ENCODE measurements at regions not wholly inside any gene's neighbourhood (a gene's known extent, or its start where the extent isn't known, plus 50 kb on each side); places are given as distances from the start of the nearest gene placed in this dataset.

- TF ChIP-seq CTCF (IDR thresholded peaks at IDR 0.05) (no peak), POLR2A (IDR thresholded peaks at IDR 0.05) (no peak), POLR2AphosphoS5 (IDR thresholded peaks at IDR 0.05) (no peak)
Observed at GRCh38 chr10:126730856-126731609, 60.5 kb upstream of the C10orf90 start.

Measured in prostate gland (tissue), 2 donors.